T-helper 9 cell (primary cell): ENCODE measurements at regions not wholly inside any gene's neighbourhood (a gene's known extent, or its start where the extent isn't known, plus 50 kb on each side); places are given as distances from the start of the nearest gene placed in this dataset.
"Not testable (repeated sequence)": the region's sequence is repeated elsewhere in the genome, so short reads cannot be mapped to it uniquely, and the experiment has no call there.

Source experiments
- DNase-seq: peaks from one replicate; pipeline ENCODE4 v3.0.0-alpha.2; 2020

DNA sequence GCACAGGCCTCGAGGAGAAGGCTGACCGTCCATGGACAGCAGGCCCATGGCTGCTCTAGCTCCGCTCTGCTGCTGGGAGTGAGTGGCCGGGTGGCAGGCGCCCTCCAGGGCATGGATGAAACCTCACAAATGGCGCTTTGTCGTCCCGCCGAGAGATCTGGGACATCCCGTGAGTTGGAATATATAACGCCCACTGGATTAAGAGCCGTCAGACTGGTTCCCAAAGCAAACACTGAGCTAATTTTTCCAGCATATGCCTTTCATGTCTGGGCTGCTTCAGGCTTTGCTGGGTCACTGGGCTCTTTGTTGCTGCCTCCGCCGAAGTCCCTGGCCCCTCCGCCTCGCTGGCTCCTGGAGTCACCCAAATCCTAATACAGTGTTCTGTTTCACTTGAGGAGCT is 266.3 kb downstream of the FOXL1 start:
- no peak for DNase-seq

DNA sequence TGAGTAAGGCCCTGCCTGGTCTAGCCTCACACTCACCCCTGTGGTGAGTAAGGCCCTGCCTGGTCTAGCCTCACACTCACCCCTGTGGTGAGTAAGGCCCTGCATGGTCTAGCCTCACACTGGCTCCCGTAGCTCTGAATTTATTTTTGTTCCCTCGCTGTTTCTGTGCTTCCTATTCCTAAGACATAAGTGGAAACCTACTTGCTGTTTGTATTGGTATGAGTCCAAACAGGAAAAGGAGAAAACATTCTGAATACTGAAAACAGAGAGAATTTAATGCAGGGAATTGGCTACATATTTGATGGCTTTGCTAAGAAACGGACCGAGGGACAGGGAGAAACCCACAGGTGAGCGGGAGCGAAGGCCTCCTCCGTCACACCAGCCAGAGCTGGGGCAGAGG is 267.8 kb downstream of the FOXL1 start:
- no peak for DNase-seq

- DNase-seq, result no peak
Measured at GRCh38 chr16:86848821-86849220, 270.5 kb downstream of the FOXL1 start.

- DNase-seq, result no peak
Measured at GRCh38 chr16:86850670-86851069, 272.3 kb downstream of the FOXL1 start.

DNA sequence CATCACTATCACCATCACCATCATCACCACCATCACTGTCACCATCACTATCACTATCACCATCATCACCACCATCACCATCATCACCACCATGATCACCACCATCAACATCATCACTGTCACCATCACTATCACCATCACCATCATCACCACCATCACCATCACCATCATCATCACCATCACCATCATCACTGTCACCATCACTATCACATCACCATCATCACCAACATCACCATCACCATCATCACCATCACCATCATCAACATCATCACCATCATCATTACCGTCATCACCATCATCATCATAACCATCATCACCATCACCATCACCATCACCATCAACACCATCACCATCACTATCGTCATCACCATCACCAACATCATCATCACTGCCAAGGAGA is 273.8 kb downstream of the FOXL1 start:
- no peak for DNase-seq

DNA sequence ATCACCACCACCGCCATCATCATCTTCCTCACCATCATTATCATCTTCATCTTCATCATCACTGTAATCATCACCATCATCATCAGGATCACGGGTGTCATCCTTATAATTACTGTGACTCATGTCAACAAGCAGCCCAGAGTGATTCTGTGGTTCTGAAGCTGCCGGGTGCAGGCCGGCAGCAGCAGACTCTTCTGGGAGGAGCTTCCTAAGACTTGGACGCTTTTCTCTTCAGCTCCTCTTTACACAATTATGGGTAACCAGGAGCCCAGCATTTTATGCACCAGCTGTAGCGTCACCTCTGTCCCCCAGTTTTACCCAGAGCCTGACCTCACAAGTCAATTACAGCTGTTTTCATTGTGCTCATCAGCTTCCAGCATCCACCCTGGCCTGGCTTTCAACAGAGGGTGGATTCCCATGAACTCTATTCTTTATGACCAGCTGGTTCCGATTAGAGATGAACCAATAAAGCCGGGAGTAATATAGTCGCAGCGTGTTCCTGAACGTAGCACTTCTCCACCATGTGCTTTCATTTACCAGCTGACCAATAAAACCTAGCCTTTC is 275.8 kb downstream of the FOXL1 start:
- no peak for DNase-seq

DNA sequence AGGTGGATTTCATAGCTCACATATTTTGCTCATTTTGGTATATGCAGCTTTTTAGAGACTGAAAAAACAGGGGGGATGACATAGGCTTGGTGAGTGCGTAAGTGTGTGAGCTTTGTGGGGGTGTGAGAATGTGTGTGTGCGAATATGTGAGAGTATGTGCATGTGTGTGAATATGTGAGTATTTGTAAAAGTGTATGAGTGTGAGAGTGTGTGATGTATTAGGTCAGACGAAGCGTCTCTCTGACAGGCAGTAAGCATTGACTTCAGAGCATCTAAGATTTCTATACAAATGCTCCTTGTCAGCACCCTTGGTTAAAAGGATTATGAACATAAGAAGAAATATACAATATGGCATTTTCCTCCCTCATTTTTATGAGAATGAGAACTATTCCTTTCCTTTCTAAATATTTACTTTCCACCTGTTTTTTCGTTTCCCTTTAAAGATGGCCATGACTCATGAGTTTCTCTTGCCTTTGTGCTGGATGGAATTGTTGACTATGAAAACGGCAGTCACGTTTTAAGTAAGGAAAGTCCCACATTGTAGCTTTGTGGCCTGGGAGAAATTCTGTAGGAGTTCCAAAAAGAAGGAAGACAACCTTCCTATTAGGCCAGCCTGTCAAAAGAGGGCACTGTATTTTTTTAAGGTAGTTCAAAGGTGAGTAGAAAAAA is 276.4 kb downstream of the FOXL1 start:
- DNase-seq, result no peak

- DNase-seq, result no peak
Measured at GRCh38 chr16:86856946-86857586, 278.7 kb downstream of the FOXL1 start.

DNA sequence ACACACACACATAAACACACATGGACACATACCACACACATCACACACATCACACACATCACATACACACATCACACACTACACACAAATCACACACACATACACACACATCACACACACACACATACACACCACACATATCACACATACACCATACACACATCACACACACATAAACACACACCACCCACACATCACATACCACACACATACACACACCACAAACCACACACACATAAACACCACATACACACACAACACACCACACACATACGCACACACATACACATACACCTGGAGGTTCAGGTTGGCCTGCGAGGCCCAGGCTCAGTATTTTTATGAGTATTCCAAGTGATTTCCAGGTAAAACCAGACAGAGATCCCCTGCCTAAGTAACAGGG is 279.5 kb downstream of the FOXL1 start:
- no peak for DNase-seq

DNA sequence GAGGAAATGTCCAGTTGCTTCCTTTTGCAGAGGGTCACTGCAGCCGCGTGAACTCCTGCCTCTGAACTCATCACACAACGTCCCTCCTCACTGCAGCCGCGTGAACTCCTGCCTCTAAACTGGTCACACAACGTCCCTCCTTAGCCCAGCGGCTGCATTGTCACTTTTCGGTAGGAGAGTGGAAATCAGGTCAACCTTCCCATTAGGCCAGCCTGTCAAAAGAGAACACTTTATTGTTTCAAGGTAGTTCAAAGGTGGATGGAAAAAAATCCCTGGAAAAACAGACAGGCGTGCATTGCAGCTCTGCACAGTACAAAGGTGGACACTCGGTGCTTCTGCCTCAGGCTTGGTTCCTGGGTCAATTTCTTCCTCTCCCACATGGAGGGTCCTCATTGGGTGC is 280.2 kb downstream of the FOXL1 start:
- no peak for DNase-seq

GRCh38 chr16:86861270-86861858 is 283.0 kb downstream of the FOXL1 start:
- DNase-seq, result not testable (repeated sequence)

- DNase-seq, result no peak
Measured at GRCh38 chr16:86862595-86863280, 284.4 kb downstream of the FOXL1 start.

- DNase-seq, result no peak
Measured at GRCh38 chr16:86863609-86864008, 285.3 kb downstream of the FOXL1 start.

- no peak for DNase-seq
Measured at GRCh38 chr16:86864586-86864985, 286.2 kb downstream of the FOXL1 start.

DNA sequence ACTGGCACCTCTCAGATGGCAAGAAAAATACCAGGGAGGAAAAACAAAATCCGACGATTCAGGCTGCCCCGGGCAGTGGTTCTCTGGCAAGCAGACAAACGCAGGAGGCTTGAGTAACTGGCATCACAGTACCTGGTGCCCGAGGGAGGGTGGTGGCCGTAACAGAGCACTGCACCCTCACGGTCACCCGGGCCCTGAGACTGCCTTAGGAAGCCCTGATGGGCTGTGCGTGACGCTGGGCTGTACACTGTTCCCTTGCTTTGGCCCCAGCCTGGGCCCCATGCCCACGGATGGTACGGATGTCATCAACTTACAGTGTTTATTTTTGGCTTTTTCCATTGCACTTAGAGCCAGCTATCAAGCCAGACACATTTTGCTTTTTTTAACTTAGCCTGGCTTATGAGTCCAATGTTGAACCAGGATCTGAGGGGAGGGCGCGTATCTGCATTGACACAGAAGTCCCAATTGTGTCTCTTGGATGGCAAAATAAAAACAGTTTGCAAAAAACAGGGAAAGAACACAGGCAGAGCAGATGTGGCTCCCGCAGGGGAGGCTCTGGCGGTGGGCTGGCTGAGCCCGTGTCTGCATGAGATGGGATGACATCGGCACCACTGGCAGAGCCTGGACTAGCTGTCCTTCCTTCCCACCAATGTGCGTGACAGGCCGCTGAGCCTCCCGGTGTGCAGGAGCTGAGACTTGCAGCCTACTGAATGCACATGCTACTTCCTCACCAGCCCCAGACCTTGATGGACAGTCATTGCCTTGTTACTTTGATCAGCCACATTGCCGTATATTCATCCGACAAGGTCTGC is 287.7 kb downstream of the FOXL1 start:
- no peak for DNase-seq

DNA sequence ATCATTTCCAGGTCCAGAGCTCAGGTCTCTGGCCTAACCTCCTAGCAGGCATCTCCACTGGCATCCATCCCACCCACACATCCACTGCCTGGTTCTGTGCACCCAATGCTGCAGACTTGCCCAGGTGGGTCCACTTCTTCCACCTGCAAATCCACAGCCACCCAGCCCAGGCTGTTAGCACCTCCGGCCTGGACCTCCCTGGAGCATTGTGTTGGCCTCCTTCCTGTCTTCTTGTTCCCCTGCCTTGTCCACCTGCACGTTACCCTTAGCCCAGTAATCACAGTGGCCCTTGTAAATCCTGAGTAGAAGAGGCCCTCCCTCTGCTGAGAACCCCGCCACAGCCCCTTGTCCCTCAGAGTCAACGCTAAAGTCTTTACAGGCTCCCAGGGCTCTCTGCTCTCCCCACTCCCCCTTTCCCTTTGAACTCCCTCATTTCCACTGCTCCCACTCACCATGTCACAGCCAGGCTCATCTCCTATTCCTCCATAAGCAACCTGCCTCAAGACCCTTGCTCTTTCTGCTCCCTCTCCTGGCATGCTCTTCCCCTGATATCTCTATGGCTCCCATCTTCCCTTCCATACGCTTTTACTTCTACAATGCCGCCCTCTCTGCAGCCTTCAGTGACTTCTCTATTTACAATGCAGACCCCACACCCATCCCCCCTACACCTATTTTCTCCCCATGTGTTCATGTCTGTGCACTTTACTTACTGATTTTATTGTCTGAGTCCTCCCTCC is 288.8 kb downstream of the FOXL1 start:
- no peak for DNase-seq

DNA sequence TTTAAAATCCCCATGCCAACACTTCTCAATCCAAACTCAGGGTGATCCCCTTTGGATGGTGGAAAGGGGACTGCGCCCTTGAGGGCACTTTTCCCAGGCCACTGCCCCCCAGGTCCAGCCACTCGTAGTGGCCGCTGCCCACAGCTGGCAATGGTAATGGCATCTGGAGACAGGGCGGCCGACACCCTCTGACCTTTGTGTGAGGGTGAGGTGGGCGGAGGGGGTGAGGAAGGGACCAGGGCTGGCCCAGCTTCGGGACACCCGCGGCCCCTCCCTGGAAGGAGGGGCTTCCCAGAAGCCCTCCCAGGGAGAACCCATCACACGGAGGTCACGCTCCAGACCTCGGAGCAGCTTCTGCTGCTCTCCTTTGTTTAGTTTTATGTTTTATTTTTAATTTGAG is 289.7 kb downstream of the FOXL1 start:
- DNase-seq, result no peak

GRCh38 chr16:86868786-86869185 is 290.4 kb downstream of the FOXL1 start:
- no peak for DNase-seq

DNA sequence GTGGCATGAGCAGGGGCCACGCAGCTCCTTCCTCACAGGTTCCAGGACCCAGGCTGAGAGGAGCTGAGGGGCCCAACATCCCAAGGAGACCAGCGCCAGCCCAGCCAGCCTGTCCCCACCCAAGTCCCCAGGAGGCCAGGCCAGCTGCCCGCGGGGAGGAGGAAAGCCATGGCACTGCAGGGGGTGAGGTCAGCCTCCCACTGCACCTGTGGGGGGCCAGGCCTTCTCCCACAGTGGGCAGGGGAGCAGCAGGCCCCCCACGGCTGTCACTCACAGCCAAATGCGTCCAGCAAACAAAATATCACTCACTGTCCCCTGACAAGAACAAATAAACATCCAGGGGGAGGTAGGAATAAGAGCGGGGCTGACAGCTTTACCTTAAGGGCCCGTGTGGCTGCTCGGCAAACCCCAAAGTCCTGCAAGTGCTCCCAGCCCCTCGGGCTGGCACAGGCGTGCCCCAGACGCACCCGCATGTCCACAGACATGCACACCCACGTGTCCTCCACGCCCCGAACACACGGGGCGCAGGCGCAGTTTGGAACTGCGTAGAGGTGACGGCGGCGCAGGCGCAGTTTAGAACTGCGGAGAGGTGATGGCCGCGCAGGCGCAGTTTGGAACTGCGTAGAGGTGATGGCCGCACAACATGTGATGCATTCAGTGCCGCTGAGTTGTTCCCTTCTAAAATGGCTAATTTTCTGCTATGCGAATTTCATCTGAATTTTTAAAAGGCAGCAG is 291.1 kb downstream of the FOXL1 start:
- DNase-seq, result no peak

- no peak for DNase-seq
Measured at GRCh38 chr16:86870380-86870779, 292.0 kb downstream of the FOXL1 start.

DNA sequence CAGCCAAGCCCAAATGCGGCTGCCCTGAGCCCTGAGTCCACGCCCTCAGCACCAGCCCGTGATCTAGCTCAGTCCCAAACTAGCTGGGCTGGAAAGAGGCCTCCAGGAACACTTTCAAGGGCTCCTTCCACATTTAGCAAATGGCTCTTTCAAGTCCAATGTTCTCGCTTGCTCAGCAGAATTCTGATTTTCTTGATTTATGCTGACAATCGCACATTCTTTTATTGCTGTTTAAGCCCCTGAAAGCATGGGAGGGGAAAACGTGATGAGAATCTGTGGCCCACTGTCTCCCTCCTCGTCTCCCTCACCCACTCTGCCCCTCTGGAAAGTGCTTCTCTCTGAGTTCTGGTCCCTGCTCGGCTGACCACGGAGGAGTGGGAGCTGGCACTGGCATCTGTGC is 293.8 kb downstream of the FOXL1 start:
- DNase-seq, result no peak
